ENCODE measurements at regions not wholly inside any gene's neighbourhood (a gene's known extent, or its start where the extent isn't known, plus 50 kb on each side); places are given as distances from the start of the nearest gene placed in this dataset.

GRCh38 chr13:81636120-81636519, 1295.2 kb upstream of the SPRY2 start (continued):
- TF ChIP-seq ZNF462 (CRISPR knock-in tag; IDR thresholded peaks at IDR 0.05) (no peak), CREB1 (CRISPR knock-in tag; IDR thresholded peaks at IDR 0.05; ENCODE audit: low read depth) (no peak), ZNF331 (CRISPR knock-in tag; IDR thresholded peaks at IDR 0.05; ENCODE audit: low read depth) (no peak), CTCF (conservative IDR thresholded peaks at IDR 0.05; ENCODE audit: low read depth in 2 of 2) (no peak), EZH2phosphoT487 (IDR thresholded peaks at IDR 0.05; ENCODE audit: unreplicated experiment) (no peak), POLR2AphosphoS5 (IDR thresholded peaks at IDR 0.05; ENCODE audit: low read depth) (no peak), REST (IDR thresholded peaks at IDR 0.05; ENCODE audit: unreplicated experiment) (no peak), ETS1 (IDR thresholded peaks at IDR 0.05) (no peak), STAT1 (IDR thresholded peaks at IDR 0.05; ENCODE audit: unreplicated experiment) (no peak), EZH2 (IDR thresholded peaks at IDR 0.05; ENCODE audit: low read depth, unreplicated experiment) (no peak)
